Tibial nerve (tissue), 4 donors: ENCODE measurements at regions not wholly inside any gene's neighbourhood (a gene's known extent, or its start where the extent isn't known, plus 50 kb on each side); places are given as distances from the start of the nearest gene placed in this dataset.

Experiments used
- DNase-seq, 2 donors: peaks; one replicate each; pipeline ENCODE4 v3.0.0-alpha.2; 2019; ENCODE audit warnings: low spot score in 2 of 2
- H3K27ac ChIP-seq, 4 donors: fragments of 200-600 bp; sonication (generic) in 3 of 4; one replicate each; pipeline ENCODE4 v1.5.1; 2017 to 2019; ENCODE audit warnings: mild to moderate bottlenecking in 1 of 4
- H3K27me3 ChIP-seq, 2 donors: fragments of 200-600 bp; sonication (generic) in 1 of 2; one replicate each; pipeline versions ENCODE4 v1.5.1 to v1.6.0; 2017 to 2019
- H3K36me3 ChIP-seq, 3 donors: fragments of 200-600 bp; sonication (generic); one replicate each; pipeline ENCODE4 v1.5.1; 2018 to 2019
- H3K4me1 ChIP-seq, 4 donors: fragments of 200-600 bp; sonication (generic) in 3 of 4; one replicate each; pipeline ENCODE4 v1.5.1; 2017 to 2019
- H3K4me3 ChIP-seq, 4 donors: fragments of 200-600 bp; sonication (generic) in 3 of 4; one replicate each; pipeline ENCODE4 v1.5.1; 2017 to 2019; ENCODE audit warnings: mild to moderate bottlenecking in 1 of 4, moderate library complexity in 1 of 4
- H3K9me3 ChIP-seq, 4 donors: fragments of 200-600 bp; sonication (generic) in 3 of 4; one replicate each; pipeline ENCODE4 v1.5.1; 2017 to 2019
- CTCF ChIP-seq, 5 experiments: fragments of 200-600 bp in 3 of 5; fragments of 450-650 bp in 2 of 5; sonication (generic) in 3 of 5; IDR thresholded peaks; one replicate each; pipeline ENCODE4 v1.5.1; 2016 to 2019; ENCODE audit warnings: antibody characterized with exemption in 5 of 5, mild to moderate bottlenecking in 3 of 5, moderate library complexity in 2 of 5
- EP300 ChIP-seq, 2 donors: sonication (generic); formaldehyde crosslinking; IDR thresholded peaks; one replicate each; pipeline ENCODE4 v1.6.1; 2017; ENCODE audit warnings: antibody characterized with exemption in 2 of 2, mild to moderate bottlenecking in 1 of 2
- POLR2A ChIP-seq, 2 donors: fragments of 450-650 bp; IDR thresholded peaks; one replicate each; pipeline ENCODE4 v1.6.1; 2017; ENCODE audit warnings: antibody characterized with exemption in 2 of 2, mild to moderate bottlenecking in 2 of 2, moderate library complexity in 2 of 2
- WGBS, 2 donors: methylation state at CpG; one replicate each; pipeline ENCODE4 v1.1.5; 2018; 5-methylcytosine and 5-hydroxymethylcytosine counted together

DNA sequence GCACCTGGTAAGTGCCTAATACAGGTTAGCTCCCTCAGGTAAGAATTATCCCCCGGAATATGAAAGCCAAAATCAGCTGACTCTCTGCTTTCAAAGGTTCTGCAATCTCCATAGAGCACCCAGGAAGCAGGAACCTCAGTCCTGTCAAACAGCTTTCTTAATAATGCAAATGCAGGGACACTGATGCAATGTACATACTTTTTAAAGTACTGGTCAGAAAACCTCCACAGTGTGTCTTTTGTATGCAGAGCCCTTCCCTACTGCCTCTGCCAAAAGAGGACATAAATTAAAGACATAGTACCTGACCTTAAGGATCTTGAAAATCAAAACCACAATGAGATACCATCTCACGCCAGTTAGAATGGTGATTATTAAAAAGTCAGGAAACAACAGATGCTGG lies 365.0 kb upstream of the KAZN start:
- Histone ChIP-seq H3K36me3 (no peaks in the 10 kb centered on the region), H3K27ac (no peak overlapping the region), H3K27me3 (no peaks in the 10 kb centered on the region), H3K4me3 (no peak overlapping the region), H3K9me3 (peaks cover 0 to 13% (median 0%) of the 10 kb centered on the region in 4 donors), H3K4me1 (no peaks in the 10 kb centered on the region)
- 71 to 81% methylated on average over 2 of the region's 2 CpGs for WGBS, 2 donors
- no peak for DNase-seq
- no peak for TF ChIP-seq EP300 (IDR thresholded peaks at IDR 0.05)
- TF ChIP-seq POLR2A (IDR thresholded peaks at IDR 0.05) = no peak
- no peak for TF ChIP-seq CTCF (IDR thresholded peaks at IDR 0.05)

- Histone ChIP-seq H3K4me1 (no peaks in the 10 kb centered on the region), H3K9me3 (peaks cover 0 to 10% (median 0%) of the 10 kb centered on the region in 4 donors), H3K27me3 (no peaks in the 10 kb centered on the region), H3K36me3 (no peaks in the 10 kb centered on the region), H3K27ac (no peak overlapping the region), H3K4me3 (no peak overlapping the region)
- TF ChIP-seq EP300 (IDR thresholded peaks at IDR 0.05) (no peak), CTCF (IDR thresholded peaks at IDR 0.05) (no peak), POLR2A (IDR thresholded peaks at IDR 0.05) (no peak)
- WGBS, 2 donors = 77 to 94% methylated on average over 2 of the region's 2 CpGs
- DNase-seq = no peak
Measured at GRCh38 chr1:14236097-14236496, 362.4 kb upstream of the KAZN start.

GRCh38 chr1:14238472-14239307 lies 359.8 kb upstream of the KAZN start:
- Histone ChIP-seq H3K9me3 (no peaks in the 10 kb centered on the region), H3K27me3 (no peaks in the 10 kb centered on the region), H3K4me3 (no peak overlapping the region), H3K36me3 (no peaks in the 10 kb centered on the region), H3K4me1 (no peaks in the 10 kb centered on the region), H3K27ac (no peak overlapping the region)
- WGBS, 2 donors = 66 to 71% methylated on average over 9 of the region's 9 CpGs
- TF ChIP-seq CTCF (IDR thresholded peaks at IDR 0.05) (no peak), POLR2A (IDR thresholded peaks at IDR 0.05) (no peak), EP300 (IDR thresholded peaks at IDR 0.05) (no peak)
- no peak for DNase-seq

DNA sequence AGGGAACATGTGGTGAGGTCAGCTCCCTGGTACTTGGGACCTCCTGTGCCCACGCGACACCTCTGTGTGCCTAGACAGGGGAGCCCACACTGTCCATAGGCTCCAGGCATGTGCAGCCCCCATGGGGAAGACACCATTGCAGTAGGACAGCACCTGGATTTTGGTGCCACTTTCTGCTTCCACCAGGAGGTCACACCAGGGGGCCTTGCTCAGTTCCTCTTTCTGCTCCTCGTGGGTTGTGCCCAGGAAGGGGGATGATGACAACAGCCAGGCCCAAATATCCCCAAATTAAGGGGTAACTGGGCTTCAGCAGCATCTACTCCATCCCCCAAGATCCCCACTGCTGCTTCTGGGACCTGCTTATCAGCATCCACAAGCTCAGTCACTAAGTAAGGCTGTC lies 358.2 kb upstream of the KAZN start:
- Histone ChIP-seq H3K9me3 (no peaks in the 10 kb centered on the region), H3K36me3 (no peaks in the 10 kb centered on the region), H3K4me3 (no peak overlapping the region), H3K4me1 (no peaks in the 10 kb centered on the region), H3K27me3 (no peaks in the 10 kb centered on the region), H3K27ac (no peak overlapping the region)
- no peak for DNase-seq
- TF ChIP-seq CTCF (IDR thresholded peaks at IDR 0.05) = no peak
- no peak for TF ChIP-seq POLR2A (IDR thresholded peaks at IDR 0.05)
- no peak for TF ChIP-seq EP300 (IDR thresholded peaks at IDR 0.05)
- WGBS, 2 donors = 77 to 94% methylated on average over 3 of the region's 3 CpGs

DNA sequence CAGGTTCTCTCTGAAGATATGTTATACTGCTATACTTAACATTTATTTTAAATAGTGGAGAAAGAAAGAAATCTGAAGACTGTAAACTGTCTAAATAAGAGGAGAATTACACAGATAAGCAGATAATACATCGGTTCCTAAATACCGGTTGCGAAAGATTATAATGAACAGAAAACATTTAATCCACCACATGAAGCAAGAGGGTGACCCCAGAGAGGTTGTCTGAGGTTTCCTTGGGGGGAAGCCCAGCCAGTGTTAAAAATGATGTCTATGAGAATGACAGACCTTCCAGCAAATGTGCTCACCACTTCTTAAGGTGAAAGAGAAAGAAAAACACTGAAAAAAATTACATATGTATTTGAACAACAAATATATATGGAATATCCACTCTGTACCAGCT lies 356.4 kb upstream of the KAZN start:
- no peaks in the 10 kb centered on the region for H3K27me3 ChIP-seq
- no peaks in the 10 kb centered on the region for H3K4me1 ChIP-seq
- DNase-seq = peak in 1 of 2 donors; percentile 44
- H3K36me3 ChIP-seq = no peaks in the 10 kb centered on the region
- no peak overlapping the region for H3K27ac ChIP-seq
- TF ChIP-seq POLR2A (IDR thresholded peaks at IDR 0.05) = no peak
- no peak for TF ChIP-seq CTCF (IDR thresholded peaks at IDR 0.05)
- TF ChIP-seq EP300 (IDR thresholded peaks at IDR 0.05) = peak in 1 of 2 donors; percentile 32
- H3K4me3 ChIP-seq = no peak overlapping the region
- WGBS, 2 donors = 71 to 84% methylated on average over 3 of the region's 3 CpGs
- no peaks in the 10 kb centered on the region for H3K9me3 ChIP-seq
